Activated CD4-positive, alpha-beta memory T cell treated with anti-CD3 and anti-CD28 coated beads, Interleukin-2, amount 10 ng/mL, durations not matched to agents 7 days and 5 days (primary cell): ENCODE measurements at regions not wholly inside any gene's neighbourhood (a gene's known extent, or its start where the extent isn't known, plus 50 kb on each side); places are given as distances from the start of the nearest gene placed in this dataset.
"Not testable (repeated sequence)": the region's sequence is repeated elsewhere in the genome, so short reads cannot be mapped to it uniquely, and the experiment has no call there.

Experiments used
- CTCF ChIA-PET: fragments of 350-600 bp; sonication (Branson Sonifier 250); formaldehyde crosslinking; loops from one replicate; lab custom pipeline; 2021; ENCODE audit warnings: antibody characterized with exemption, inconsistent platforms; lab: Charles Lee
- POLR2A ChIA-PET: fragments of 350-600 bp; sonication (Branson Sonifier 250); formaldehyde crosslinking; loops from one replicate; lab custom pipeline; 2021; ENCODE audit warnings: antibody characterized with exemption; lab: Charles Lee
- DNase-seq: peaks from one replicate; pipeline ENCODE4 v3.0.0-alpha.2; 2020
- H3K27ac Mint-ChIP-seq: one replicate; pipeline ENCODE4 v1.8.0; 2021; ENCODE audit warnings: mild to moderate bottlenecking, mixed read lengths
- H3K27me3 Mint-ChIP-seq: one replicate; pipeline ENCODE4 v1.8.0; 2021; ENCODE audit warnings: mixed read lengths
- H3K36me3 Mint-ChIP-seq: one replicate; pipeline ENCODE4 v1.8.0; 2021; ENCODE audit warnings: low read depth, mixed read lengths
- H3K4me1 Mint-ChIP-seq: one replicate; pipeline ENCODE4 v1.8.0; 2021; ENCODE audit warnings: mixed read lengths
- H3K4me3 Mint-ChIP-seq: one replicate; pipeline ENCODE4 v1.8.0; 2021; ENCODE audit warnings: mild to moderate bottlenecking, mixed read lengths
- H3K9me3 Mint-ChIP-seq: one replicate; pipeline ENCODE4 v1.8.0; 2021; ENCODE audit warnings: mixed read lengths

GRCh38 chr2:205868773-205869333, 186.6 kb downstream of the NRP2 start:
- H3K4me3 Mint-ChIP-seq = peak overlapping the region; percentile 4
- peak overlapping the region; percentile 60 for H3K27ac Mint-ChIP-seq
- peaks cover 27% of the 10 kb centered on the region for H3K4me1 Mint-ChIP-seq
- peak; percentile 74 for DNase-seq
- peaks cover 48% of the 10 kb centered on the region for H3K27me3 Mint-ChIP-seq
- H3K9me3 Mint-ChIP-seq = no peaks in the 10 kb centered on the region
- POLR2A ChIA-PET = no interaction called here
- CTCF ChIA-PET = no interaction called here
- no peaks in the 10 kb centered on the region for H3K36me3 Mint-ChIP-seq

DNA sequence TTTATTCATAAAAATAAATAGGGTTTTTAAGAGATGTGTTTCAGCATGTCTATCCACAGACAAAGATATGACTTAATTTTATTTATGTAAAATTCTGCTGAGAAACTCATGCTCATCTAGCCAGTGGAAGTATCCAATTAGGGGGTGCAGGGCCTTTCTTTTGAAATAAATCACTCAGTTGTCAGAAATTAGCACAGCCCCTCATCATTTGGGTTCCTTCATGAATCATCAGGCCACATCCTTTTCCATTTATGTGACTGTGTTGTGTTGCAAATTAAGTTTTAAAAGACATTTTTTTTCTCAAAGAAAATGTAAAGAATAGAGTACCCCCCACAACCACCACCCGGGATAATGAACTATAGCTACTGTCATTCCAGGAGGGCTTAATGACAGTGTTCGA, 185.8 kb downstream of the NRP2 start:
- H3K4me1 Mint-ChIP-seq = peaks cover 27% of the 10 kb centered on the region
- H3K27ac Mint-ChIP-seq = peak overlapping the region; percentile 23
- H3K4me3 Mint-ChIP-seq = no peak overlapping the region
- no peaks in the 10 kb centered on the region for H3K9me3 Mint-ChIP-seq
- DNase-seq = no peak
- peaks cover 49% of the 10 kb centered on the region for H3K27me3 Mint-ChIP-seq
- CTCF ChIA-PET = no interaction called here
- POLR2A ChIA-PET = no interaction called here
- no peaks in the 10 kb centered on the region for H3K36me3 Mint-ChIP-seq

GRCh38 chr2:205867371-205867770, 185.1 kb downstream of the NRP2 start:
- H3K9me3 Mint-ChIP-seq = no peaks in the 10 kb centered on the region
- peaks cover 46% of the 10 kb centered on the region for H3K27me3 Mint-ChIP-seq
- no peak overlapping the region for H3K4me3 Mint-ChIP-seq
- H3K27ac Mint-ChIP-seq = no peak overlapping the region
- POLR2A ChIA-PET = no interaction called here
- no peak for DNase-seq
- CTCF ChIA-PET = no interaction called here
- peaks cover 27% of the 10 kb centered on the region for H3K4me1 Mint-ChIP-seq
- no peaks in the 10 kb centered on the region for H3K36me3 Mint-ChIP-seq

DNA sequence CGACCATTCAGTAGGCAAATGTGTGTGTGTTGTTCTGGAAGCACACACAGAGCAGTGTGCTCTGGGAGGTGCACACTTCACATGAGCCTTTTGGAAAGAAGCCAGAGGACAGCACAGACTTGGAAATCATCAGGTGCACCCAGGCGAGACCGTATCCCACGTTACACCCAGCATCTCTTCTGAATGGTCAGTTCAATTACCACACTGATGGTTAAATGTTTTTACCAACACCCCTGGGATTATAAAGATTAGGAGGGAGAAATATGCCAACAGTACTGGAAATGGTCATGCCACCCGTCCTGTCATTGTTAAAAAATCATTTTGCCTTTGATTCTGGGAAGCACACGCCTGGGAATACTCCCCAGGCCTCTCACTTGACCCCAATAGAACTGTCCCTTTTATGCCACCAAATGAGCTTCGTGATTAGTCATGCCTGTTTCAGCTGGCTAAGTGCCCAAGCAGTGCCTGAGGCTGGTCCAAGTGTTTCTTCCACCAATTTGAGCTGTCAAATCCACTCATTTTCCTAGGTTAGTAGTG, 183.7 kb downstream of the NRP2 start:
- Mint-ChIP-seq H3K27me3 (peaks cover 35% of the 10 kb centered on the region), H3K27ac (no peak overlapping the region), H3K9me3 (no peaks in the 10 kb centered on the region), H3K4me3 (no peak overlapping the region), H3K36me3 (no peaks in the 10 kb centered on the region), H3K4me1 (peaks cover 27% of the 10 kb centered on the region)
- ChIA-PET CTCF (no interaction called here), POLR2A (no interaction called here)
- no peak for DNase-seq

- no peak overlapping the region for H3K4me3 Mint-ChIP-seq
- H3K27me3 Mint-ChIP-seq = peaks cover 30% of the 10 kb centered on the region
- no peak overlapping the region for H3K27ac Mint-ChIP-seq
- no peak for DNase-seq
- ChIA-PET POLR2A (no interaction called here), CTCF (no interaction called here)
- peaks cover 27% of the 10 kb centered on the region for H3K4me1 Mint-ChIP-seq
- H3K9me3 Mint-ChIP-seq = no peaks in the 10 kb centered on the region
- no peaks in the 10 kb centered on the region for H3K36me3 Mint-ChIP-seq
Measured at GRCh38 chr2:205865056-205865455, 182.8 kb downstream of the NRP2 start.

DNA sequence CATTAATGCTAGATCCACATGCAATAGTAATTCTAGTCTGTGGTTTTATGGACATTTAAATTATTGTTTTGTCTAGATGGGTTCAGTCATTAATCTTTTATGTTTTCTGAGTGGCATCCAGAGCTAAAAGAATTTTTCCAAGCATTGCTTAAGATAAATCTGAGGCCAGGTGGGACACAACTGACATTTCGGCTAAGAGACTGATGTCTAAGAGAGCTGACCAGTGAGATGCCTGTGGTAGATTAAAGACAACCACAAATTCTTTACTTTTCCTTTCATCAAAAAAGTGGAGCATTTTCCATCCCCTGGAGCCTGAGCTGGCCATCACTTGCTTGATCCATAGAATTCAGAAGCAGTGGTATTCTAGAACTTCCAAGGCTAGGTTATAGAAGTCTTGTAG, 182.2 kb downstream of the NRP2 start:
- CTCF ChIA-PET = no interaction called here
- H3K4me1 Mint-ChIP-seq = peaks cover 23% of the 10 kb centered on the region

DNA sequence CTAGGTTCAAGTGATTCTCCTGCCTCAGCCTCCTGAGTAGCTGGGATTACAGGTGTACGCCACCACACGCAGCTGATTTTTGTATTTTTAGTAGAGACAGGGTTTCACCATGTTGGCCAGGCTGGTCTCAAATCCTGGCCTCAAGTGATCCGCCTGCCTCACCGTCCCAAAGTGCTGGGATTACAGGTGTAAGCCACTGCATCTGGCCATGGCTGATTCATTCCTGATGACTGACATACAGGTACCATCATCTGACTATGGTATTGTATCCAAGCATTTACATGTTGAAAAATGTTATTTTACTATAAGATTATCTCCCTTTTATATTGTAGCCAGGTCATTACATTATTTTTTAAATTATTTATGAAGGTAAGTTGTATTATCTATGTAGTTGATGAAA, 180.5 kb downstream of the NRP2 start:
- H3K36me3 Mint-ChIP-seq, H3K4me3 Mint-ChIP-seq, H3K9me3 Mint-ChIP-seq, DNase-seq, CTCF ChIA-PET, H3K27ac Mint-ChIP-seq, POLR2A ChIA-PET, H3K4me1 Mint-ChIP-seq: not testable (repeated sequence)
- peaks cover 32% of the 10 kb centered on the region for H3K27me3 Mint-ChIP-seq

More for the DNA sequence above, 182.2 kb downstream of the NRP2 start:
- Mint-ChIP-seq H3K9me3 (no peaks in the 10 kb centered on the region), H3K36me3 (no peaks in the 10 kb centered on the region), H3K27ac (no peak overlapping the region), H3K27me3 (peaks cover 30% of the 10 kb centered on the region), H3K4me3 (no peak overlapping the region)
- POLR2A ChIA-PET = no interaction called here
- no peak for DNase-seq

DNA sequence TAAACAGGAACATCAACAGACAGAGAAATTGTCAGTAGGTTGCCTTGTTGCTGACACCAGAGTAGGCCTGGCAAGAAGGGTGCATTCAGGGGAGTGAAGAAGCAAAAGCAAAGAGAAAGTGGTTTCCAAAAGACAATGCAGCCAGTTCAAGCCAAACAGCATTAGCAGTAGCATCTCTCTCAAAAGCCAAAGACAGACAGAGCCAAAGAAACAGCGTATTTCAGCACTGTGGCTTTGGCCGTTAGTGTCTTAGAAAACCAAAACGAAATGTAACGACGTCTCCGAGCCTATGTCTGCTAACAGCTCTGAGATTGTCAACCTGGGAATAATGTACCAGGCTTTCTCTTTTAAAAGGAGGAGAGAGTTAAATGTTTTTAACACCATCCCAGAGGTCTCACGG, 178.6 kb downstream of the NRP2 start:
- H3K4me3 Mint-ChIP-seq = no peak overlapping the region
- no peak for DNase-seq
- POLR2A ChIA-PET = no interaction called here
- no peak overlapping the region for H3K27ac Mint-ChIP-seq
- no peaks in the 10 kb centered on the region for H3K9me3 Mint-ChIP-seq
- H3K36me3 Mint-ChIP-seq = no peaks in the 10 kb centered on the region
- CTCF ChIA-PET = no interaction called here
- H3K27me3 Mint-ChIP-seq = peaks cover 23% of the 10 kb centered on the region
- H3K4me1 Mint-ChIP-seq = peaks cover 2% of the 10 kb centered on the region

- CTCF ChIA-PET = no interaction called here
- no peak for DNase-seq
- H3K27me3 Mint-ChIP-seq = peaks cover 20% of the 10 kb centered on the region
- H3K4me3 Mint-ChIP-seq = no peak overlapping the region
- no peak overlapping the region for H3K27ac Mint-ChIP-seq
- H3K36me3 Mint-ChIP-seq = no peaks in the 10 kb centered on the region
- POLR2A ChIA-PET = no interaction called here
- H3K4me1 Mint-ChIP-seq = peaks cover 2% of the 10 kb centered on the region
- no peaks in the 10 kb centered on the region for H3K9me3 Mint-ChIP-seq
Measured at GRCh38 chr2:205860181-205860580, 177.9 kb downstream of the NRP2 start.

DNA sequence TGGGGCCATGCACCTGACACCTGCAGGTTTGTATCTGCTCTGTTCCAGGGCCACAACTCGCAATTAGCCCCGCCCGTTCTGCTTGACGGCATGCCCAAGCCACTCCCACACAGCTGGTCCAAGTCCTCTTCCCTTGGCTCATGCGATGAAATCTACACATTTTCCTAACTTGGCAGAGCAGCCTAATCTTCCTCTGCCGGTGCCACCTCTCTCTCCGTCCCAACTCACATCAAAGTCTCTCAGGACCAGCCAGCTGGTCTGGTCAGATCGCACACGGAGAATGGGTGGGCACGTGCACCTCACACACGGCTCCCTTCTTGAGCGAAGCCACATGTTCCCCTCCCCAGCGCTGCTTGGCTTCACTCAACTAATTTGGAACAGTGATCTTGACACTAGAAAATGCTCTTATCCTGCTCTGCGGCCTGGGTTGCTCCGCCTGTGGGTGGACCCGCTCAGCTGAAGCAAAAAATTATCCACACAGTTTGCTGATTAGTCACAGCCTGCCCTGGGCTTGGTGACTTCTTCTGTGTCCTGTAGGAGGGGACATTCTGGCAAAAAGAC, 176.7 kb downstream of the NRP2 start:
- no peak for DNase-seq
- Mint-ChIP-seq H3K4me3 (no peak overlapping the region), H3K36me3 (no peaks in the 10 kb centered on the region), H3K9me3 (no peaks in the 10 kb centered on the region), H3K27ac (no peak overlapping the region), H3K4me1 (peaks cover 2% of the 10 kb centered on the region), H3K27me3 (peaks cover 19% of the 10 kb centered on the region)
- CTCF ChIA-PET = no interaction called here
- POLR2A ChIA-PET = no interaction called here

DNA sequence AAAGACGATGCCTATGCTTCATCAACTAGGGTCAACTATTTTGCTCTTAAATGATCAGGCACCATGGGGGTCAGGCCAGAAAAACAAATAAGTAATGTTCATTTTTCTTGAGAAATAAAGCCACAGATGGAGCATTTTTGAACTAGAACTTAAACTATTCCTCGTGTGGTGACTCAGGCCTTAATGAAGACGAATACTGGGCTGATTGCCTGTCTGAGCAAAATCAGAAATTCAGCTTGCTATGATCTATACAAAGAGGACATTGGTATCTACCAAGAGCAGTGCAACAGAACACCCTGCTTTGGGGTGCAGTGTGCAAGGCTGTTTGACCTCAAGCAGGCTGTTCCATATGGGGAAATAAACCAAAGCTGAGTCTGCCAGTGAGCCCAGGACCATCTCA, 176.0 kb downstream of the NRP2 start:
- no peak overlapping the region for H3K27ac Mint-ChIP-seq
- no peaks in the 10 kb centered on the region for H3K9me3 Mint-ChIP-seq
- DNase-seq = no peak
- ChIA-PET POLR2A (no interaction called here), CTCF (no interaction called here)
- no peaks in the 10 kb centered on the region for H3K36me3 Mint-ChIP-seq
- peaks cover 2% of the 10 kb centered on the region for H3K4me1 Mint-ChIP-seq
- H3K27me3 Mint-ChIP-seq = peaks cover 18% of the 10 kb centered on the region
- no peak overlapping the region for H3K4me3 Mint-ChIP-seq

DNA sequence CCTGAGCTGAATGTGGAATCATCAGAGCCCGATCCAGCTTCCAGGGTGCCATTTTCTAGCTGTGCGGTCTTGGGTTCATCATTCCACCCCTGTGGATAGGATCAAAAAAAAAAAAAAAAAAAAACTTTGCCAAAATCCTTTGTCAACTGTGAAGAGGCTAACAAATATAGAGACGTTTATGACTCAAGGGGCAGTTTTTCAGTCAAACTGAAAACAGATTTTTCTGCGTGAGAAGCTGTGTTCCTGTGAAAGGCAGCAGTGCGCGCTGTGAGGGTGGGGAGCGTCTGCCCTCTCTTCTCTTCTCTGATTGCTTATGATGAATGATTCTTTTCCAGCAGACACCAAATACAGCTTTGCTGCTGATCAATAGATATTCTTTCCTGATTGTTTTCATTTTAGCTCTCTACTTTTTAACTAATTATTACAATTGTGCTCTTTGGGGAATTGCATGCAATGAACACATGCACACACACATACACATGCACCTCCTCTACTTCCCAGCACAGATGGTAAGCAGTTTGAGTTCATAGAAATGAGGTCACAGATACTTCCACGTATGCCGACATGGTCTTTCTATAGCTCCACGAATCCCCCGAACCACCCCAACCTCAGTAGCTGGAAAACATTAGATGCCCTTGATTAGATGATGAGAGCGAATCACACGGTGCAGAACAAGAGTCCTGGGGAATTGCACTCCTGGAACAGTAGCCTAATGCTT, 175.4 kb downstream of the NRP2 start:
- Mint-ChIP-seq H3K27ac (no peak overlapping the region), H3K4me3 (no peak overlapping the region), H3K9me3 (no peaks in the 10 kb centered on the region), H3K4me1 (peaks cover 2% of the 10 kb centered on the region), H3K27me3 (peaks cover 22% of the 10 kb centered on the region), H3K36me3 (no peaks in the 10 kb centered on the region)
- DNase-seq = no peak
- ChIA-PET CTCF (interaction anchor here (0.7 kb wide), 2 partner anchors 930 to 1489 kb away, joined by 3 to 4 read pairs; no protein-coding TSS in a partner anchor), POLR2A (no interaction called here)

DNA sequence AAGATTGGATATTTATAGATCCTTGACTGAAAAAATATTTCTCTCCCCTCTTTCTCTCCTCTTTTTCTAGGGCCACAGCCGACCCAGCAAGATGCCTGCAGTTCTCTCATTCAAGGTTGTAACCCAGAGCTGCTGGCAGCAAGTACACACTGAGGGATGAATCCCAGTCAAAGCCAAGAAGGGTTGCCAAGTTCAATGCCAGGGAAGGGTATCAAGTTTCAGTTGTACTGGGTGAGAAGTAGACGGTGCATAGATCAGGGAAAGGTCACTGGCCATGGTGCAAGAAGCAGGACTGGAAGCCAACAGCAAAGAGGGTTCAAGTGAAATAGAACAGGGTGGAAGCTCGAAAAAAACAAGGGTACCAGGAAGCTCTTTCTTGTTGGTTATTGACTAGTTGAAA, 170.2 kb downstream of the NRP2 start:
- Mint-ChIP-seq H3K27ac (no peak overlapping the region), H3K27me3 (peaks cover 26% of the 10 kb centered on the region), H3K4me3 (no peak overlapping the region), H3K4me1 (no peaks in the 10 kb centered on the region), H3K36me3 (no peaks in the 10 kb centered on the region), H3K9me3 (no peaks in the 10 kb centered on the region)
- DNase-seq = no peak
- ChIA-PET CTCF (no interaction called here), POLR2A (no interaction called here)
